Natural killer cell (primary cell): ENCODE measurements at regions not wholly inside any gene's neighbourhood (a gene's known extent, or its start where the extent isn't known, plus 50 kb on each side); places are given as distances from the start of the nearest gene placed in this dataset.

ENCODE experiments used
- ATAC-seq, 3 donors: fragments of 150-1000 bp in 2 of 3; fragments of 200-7000 bp in 1 of 3; cut with Tn5 transposase; 1 replicate in 1 of 3; 2 replicates in 2 of 3; pipeline ENCODE4 v1.10.0; 2021; ENCODE audit warnings: mild to moderate bottlenecking in 2 of 3, moderate library complexity in 2 of 3
- DNase-seq, 2 donors: peaks; one replicate each; pipeline versions ENCODE4 v3.0.0 to v3.0.0-alpha.2; 2013 to 2021; ENCODE audit warnings: mixed read lengths in 1 of 2
- H3K27ac ChIP-seq: one replicate; pipeline ENCODE4 v1.5.1; 2013; ENCODE audit warnings: mild to moderate bottlenecking, low read length
- H3K27me3 ChIP-seq: one replicate; pipeline ENCODE4 v1.6.1; 2013; ENCODE audit warnings: low read length; ENCODE audit not compliant: control insufficient read depth, insufficient read depth
- H3K36me3 ChIP-seq: one replicate; pipeline ENCODE4 v1.6.1; 2013; ENCODE audit warnings: low read length; ENCODE audit not compliant: control insufficient read depth, insufficient read depth
- H3K4me1 ChIP-seq: one replicate; pipeline ENCODE4 v1.6.1; 2013; ENCODE audit warnings: low read length; ENCODE audit not compliant: control insufficient read depth, insufficient read depth
- H3K4me3 ChIP-seq: one replicate; pipeline ENCODE4 v1.5.1; 2013; ENCODE audit warnings: low read length
- H3K9me3 ChIP-seq: one replicate; pipeline ENCODE4 v1.6.1; 2013; ENCODE audit warnings: low read length; ENCODE audit not compliant: control insufficient read depth, insufficient read depth
- H3K27ac Mint-ChIP-seq, 2 donors: one replicate each; pipeline ENCODE4 v1.8.0; 2022; ENCODE audit warnings: mild to moderate bottlenecking in 2 of 2, mixed read lengths in 2 of 2, moderate library complexity in 1 of 2
- H3K27me3 Mint-ChIP-seq, 2 donors: one replicate each; pipeline ENCODE4 v1.8.0; 2022; ENCODE audit warnings: low read depth in 2 of 2, mixed read lengths in 2 of 2
- H3K36me3 Mint-ChIP-seq: one replicate; pipeline ENCODE4 v1.8.0; 2022; ENCODE audit warnings: mixed read lengths
- H3K4me1 Mint-ChIP-seq, 2 donors: one replicate each; pipeline ENCODE4 v1.8.0; 2022; ENCODE audit warnings: mixed read lengths in 2 of 2
- H3K4me3 Mint-ChIP-seq: one replicate; pipeline ENCODE4 v1.8.0; 2022; ENCODE audit warnings: mild to moderate bottlenecking, moderate library complexity, mixed read lengths
- H3K9me3 Mint-ChIP-seq, 2 donors: one replicate each; pipeline ENCODE4 v1.8.0; 2022; ENCODE audit warnings: mixed read lengths in 2 of 2
- WGBS: methylation state at CpG from one replicate; pipeline ENCODE4 v1.1.7; 2013; ENCODE audit warnings: missing lambda C conversion rate; ENCODE audit not compliant: insufficient coverage; 5-methylcytosine and 5-hydroxymethylcytosine counted together
- intact Hi-C: fragments of 100-400 bp; cut with micrococcal nuclease; formaldehyde crosslinking; loops from one replicate; pipeline ENCODE4 v1.14.2; 2022
- TF ChIP-seq, protein P1 (sequence below): fragments of 200-600 bp; IDR thresholded peaks from one replicate; pipeline ENCODE4 v1.8.0; 2022; ENCODE audit warnings: antibody characterized with exemption

DNA sequence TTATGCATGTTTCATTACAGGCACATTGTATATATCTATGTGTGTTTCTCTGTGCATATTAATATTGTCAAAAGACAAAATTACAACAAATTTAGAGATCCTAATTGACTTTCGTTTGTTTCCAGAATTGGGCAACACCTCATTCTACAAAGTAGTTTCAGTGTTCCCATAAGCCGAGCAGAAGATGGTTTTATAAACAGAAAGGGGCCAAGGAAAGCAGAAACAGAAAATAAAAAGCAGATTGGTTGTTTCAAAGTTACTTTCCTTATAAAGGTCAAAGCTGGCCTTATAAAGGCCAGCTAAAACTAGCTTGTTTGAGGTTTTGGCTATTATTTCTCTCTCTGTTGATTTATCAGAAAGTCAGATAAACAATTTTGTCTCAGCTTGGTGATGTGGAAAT, 116.2 kb upstream of the FGGY start:
- no peak overlapping the region for H3K4me3 Mint-ChIP-seq
- H3K27me3 ChIP-seq = no peaks in the 10 kb centered on the region
- H3K9me3 ChIP-seq = no peaks in the 10 kb centered on the region
- no peak for DNase-seq
- H3K36me3 Mint-ChIP-seq = no peaks in the 10 kb centered on the region
- 61% methylated on average over 2 of the region's 2 CpGs for WGBS
- intact Hi-C loops = no loop called here
- H3K27me3 Mint-ChIP-seq = peaks cover 0 to 3% of the 10 kb centered on the region in 2 donors
- no peaks in the 10 kb centered on the region for H3K9me3 Mint-ChIP-seq
- no peaks in the 10 kb centered on the region for H3K4me1 Mint-ChIP-seq
- no peak overlapping the region for H3K27ac ChIP-seq
- ATAC-seq = no peak
- no peak overlapping the region for H3K4me3 ChIP-seq
- TF ChIP-seq, protein P1, sequence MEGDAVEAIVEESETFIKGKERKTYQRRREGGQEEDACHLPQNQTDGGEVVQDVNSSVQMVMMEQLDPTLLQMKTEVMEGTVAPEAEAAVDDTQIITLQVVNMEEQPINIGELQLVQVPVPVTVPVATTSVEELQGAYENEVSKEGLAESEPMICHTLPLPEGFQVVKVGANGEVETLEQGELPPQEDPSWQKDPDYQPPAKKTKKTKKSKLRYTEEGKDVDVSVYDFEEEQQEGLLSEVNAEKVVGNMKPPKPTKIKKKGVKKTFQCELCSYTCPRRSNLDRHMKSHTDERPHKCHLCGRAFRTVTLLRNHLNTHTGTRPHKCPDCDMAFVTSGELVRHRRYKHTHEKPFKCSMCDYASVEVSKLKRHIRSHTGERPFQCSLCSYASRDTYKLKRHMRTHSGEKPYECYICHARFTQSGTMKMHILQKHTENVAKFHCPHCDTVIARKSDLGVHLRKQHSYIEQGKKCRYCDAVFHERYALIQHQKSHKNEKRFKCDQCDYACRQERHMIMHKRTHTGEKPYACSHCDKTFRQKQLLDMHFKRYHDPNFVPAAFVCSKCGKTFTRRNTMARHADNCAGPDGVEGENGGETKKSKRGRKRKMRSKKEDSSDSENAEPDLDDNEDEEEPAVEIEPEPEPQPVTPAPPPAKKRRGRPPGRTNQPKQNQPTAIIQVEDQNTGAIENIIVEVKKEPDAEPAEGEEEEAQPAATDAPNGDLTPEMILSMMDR = no peak
- H3K27ac Mint-ChIP-seq = no peak overlapping the region
- no peaks in the 10 kb centered on the region for H3K4me1 ChIP-seq
- no peaks in the 10 kb centered on the region for H3K36me3 ChIP-seq

DNA sequence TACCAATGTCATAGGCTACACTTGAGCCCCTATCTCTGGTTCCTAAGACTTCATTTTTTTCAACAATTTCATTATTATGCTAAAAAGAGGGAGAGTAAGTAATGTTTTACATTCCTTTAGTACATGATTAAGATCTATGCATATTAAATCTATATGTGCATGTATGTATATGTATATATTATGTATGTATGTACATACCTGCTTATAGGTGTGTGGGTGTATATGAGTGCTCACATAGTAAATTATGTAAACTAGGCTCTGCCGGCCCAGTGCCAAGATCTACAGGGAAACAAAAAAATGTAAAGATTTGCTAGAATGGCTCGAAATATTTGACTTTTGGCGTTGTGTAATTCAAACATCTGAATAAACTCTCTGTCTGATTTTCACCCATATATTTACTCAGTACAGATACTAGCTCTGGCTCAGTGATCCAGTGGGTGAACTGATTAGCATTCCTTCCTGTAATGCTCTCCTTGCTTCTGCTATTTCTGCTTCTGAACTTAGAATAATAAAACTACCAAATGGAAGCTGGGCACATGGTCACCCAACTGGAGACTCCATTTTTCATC, 113.1 kb upstream of the FGGY start:
- intact Hi-C loops = no loop called here
- TF ChIP-seq, protein P1 = no peak
- H3K27ac ChIP-seq = no peak overlapping the region
- H3K27me3 ChIP-seq = no peaks in the 10 kb centered on the region
- Mint-ChIP-seq H3K4me1 (no peaks in the 10 kb centered on the region), H3K27me3 (no peaks in the 10 kb centered on the region), H3K4me3 (no peak overlapping the region), H3K27ac (no peak overlapping the region), H3K36me3 (no peaks in the 10 kb centered on the region), H3K9me3 (no peaks in the 10 kb centered on the region)
- H3K4me1 ChIP-seq = no peaks in the 10 kb centered on the region
- no peaks in the 10 kb centered on the region for H3K9me3 ChIP-seq
- H3K36me3 ChIP-seq = no peaks in the 10 kb centered on the region
- no peak for ATAC-seq
- no peak overlapping the region for H3K4me3 ChIP-seq
- WGBS = 94% methylated on average over 3 of the region's 3 CpGs
- no peak for DNase-seq

- H3K36me3 Mint-ChIP-seq = no peaks in the 10 kb centered on the region
- WGBS = 83% methylated on average over 5 of the region's 5 CpGs
- H3K27me3 ChIP-seq = no peaks in the 10 kb centered on the region
Measured at GRCh38 chr1:59184365-59184905, 112.5 kb upstream of the FGGY start.

More at GRCh38 chr1:59184365-59184905, 112.5 kb upstream of the FGGY start:
- Mint-ChIP-seq H3K27me3 (no peaks in the 10 kb centered on the region), H3K9me3 (no peaks in the 10 kb centered on the region), H3K27ac (no peak overlapping the region), H3K4me1 (no peaks in the 10 kb centered on the region), H3K4me3 (no peak overlapping the region)
- Histone ChIP-seq H3K4me3 (no peak overlapping the region), H3K36me3 (no peaks in the 10 kb centered on the region), H3K9me3 (no peaks in the 10 kb centered on the region), H3K27ac (no peak overlapping the region), H3K4me1 (no peaks in the 10 kb centered on the region)
- TF ChIP-seq, protein P1 = no peak
- DNase-seq (no peak), ATAC-seq (no peak)
- intact Hi-C loops = no loop called here
